ENCODE measurements at regions not wholly inside any gene's neighbourhood (a gene's known extent, or its start where the extent isn't known, plus 50 kb on each side); places are given as distances from the start of the nearest gene placed in this dataset.
"Not testable (repeated sequence)": the region's sequence is repeated elsewhere in the genome, so short reads cannot be mapped to it uniquely, and the experiment has no call there.

DNA sequence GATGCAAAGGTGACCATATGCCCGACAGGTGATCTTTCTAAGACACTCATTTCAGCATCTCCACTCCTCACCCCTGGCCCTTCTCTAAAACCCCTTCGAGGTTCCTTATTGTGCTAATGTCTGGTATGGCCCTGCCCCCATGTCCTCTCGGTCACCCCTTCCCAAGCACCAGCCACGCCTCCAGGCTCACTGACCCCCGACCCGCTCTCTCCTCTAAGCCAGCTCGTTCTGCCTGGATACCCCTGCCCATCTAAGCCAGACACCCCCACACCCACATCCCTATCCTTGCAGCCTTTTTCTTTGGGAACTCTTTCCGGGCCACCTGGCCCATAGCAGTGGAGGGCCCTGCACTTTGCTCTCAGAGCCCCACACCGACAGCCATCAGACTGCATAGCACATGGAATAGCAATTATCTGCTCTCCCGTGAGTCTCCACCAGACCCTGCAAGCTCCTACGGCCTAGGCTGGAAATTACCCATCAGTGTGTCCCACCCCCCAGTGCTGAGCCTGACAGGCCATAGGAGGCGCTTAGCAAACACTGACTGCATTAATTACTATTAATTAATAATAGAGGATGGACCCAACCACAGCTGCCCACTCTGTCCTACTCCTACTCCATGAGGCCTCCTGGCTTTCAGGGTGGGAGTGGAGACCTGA is 176.7 kb downstream of the TMEM132E start:
- H3K36me3 Mint-ChIP-seq, result no peaks in the 10 kb centered on the region
- peaks cover 0 to 3% (median 0%) of the 10 kb centered on the region in 3 donors for H3K9me3 Mint-ChIP-seq
- no peak overlapping the region for H3K27ac Mint-ChIP-seq
- peaks cover 24% of the 10 kb centered on the region for H3K27me3 Mint-ChIP-seq
- no peaks in the 10 kb centered on the region for H3K4me1 Mint-ChIP-seq
- no peak overlapping the region for H3K4me3 Mint-ChIP-seq

- peaks cover 0 to 3% (median under 1%) of the 10 kb centered on the region in 3 donors for H3K9me3 Mint-ChIP-seq
- H3K27me3 Mint-ChIP-seq, result peaks cover 25% of the 10 kb centered on the region
- H3K4me1 Mint-ChIP-seq, result no peaks in the 10 kb centered on the region
- H3K27ac Mint-ChIP-seq, result no peak overlapping the region
- H3K4me3 Mint-ChIP-seq, result no peak overlapping the region
- H3K36me3 Mint-ChIP-seq, result no peaks in the 10 kb centered on the region
Measured at GRCh38 chr17:34755371-34755770, 176.0 kb downstream of the TMEM132E start.

DNA sequence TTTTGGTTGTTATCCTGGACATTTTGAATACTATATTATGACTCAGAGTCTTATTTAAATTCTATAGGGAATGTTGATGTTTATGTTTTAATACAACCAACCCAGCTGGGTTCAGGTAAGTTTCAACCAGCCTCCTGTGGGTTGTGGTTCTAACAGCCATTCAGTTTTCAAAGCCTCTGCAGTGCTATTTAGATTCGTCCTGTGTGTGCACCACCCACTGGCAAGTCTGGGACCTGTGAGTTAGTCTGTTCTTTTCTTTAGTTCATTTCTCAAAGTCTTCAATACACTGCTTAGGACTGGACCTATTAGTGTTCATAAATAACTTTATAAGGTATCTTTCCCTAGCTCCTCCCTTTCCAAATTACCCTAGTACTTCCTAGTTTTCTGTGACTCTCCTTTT is 170.6 kb downstream of the TMEM132E start:
- no peak overlapping the region for H3K4me3 Mint-ChIP-seq
- H3K4me1 Mint-ChIP-seq, result no peaks in the 10 kb centered on the region
- H3K36me3 Mint-ChIP-seq, result no peaks in the 10 kb centered on the region
- peaks cover 17% of the 10 kb centered on the region for H3K27me3 Mint-ChIP-seq
- H3K9me3 Mint-ChIP-seq, result peaks cover 4 to 16% (median 9%) of the 10 kb centered on the region in 3 donors
- H3K27ac Mint-ChIP-seq, result no peak overlapping the region

DNA sequence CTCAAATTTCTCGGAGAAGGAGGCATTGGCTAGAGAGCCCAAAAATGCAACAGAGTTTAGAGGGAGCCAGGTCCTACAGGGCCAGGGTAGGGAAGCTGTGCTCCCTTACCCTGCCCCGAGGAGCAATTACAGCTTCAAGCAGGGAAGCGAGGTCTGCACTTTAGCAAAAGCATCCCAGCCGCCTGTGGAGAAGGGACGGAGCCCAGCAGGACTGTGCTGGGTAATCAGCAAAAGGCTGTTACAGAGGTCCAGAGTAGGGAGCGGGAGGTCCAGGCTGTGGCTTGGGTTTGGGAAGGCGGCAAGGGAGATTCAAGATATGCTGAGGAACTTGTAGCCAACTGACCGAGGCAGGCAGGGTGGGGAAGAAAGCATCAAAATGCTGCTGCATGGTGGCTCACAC is 162.6 kb downstream of the TMEM132E start:
- Mint-ChIP-seq H3K36me3 (no peaks in the 10 kb centered on the region), H3K27ac (peak overlapping the region in 1 of 3 donors; percentile 93), H3K27me3 (peaks cover 6% of the 10 kb centered on the region), H3K4me3 (no peak overlapping the region), H3K4me1 (no peaks in the 10 kb centered on the region), H3K9me3 (peaks cover 0 to 4% (median 3%) of the 10 kb centered on the region in 3 donors)

- no peaks in the 10 kb centered on the region for H3K36me3 Mint-ChIP-seq
- H3K27ac Mint-ChIP-seq, result no peak overlapping the region
- no peaks in the 10 kb centered on the region for H3K4me1 Mint-ChIP-seq
- H3K9me3 Mint-ChIP-seq, result peaks cover 0 to 4% (median 3%) of the 10 kb centered on the region in 3 donors
- peaks cover 6% of the 10 kb centered on the region for H3K27me3 Mint-ChIP-seq
- no peak overlapping the region for H3K4me3 Mint-ChIP-seq
Measured at GRCh38 chr17:34740565-34741520, 161.5 kb downstream of the TMEM132E start.

GRCh38 chr17:34739386-34739785 is 160.0 kb downstream of the TMEM132E start:
- peaks cover 6% of the 10 kb centered on the region for H3K27me3 Mint-ChIP-seq
- no peaks in the 10 kb centered on the region for H3K36me3 Mint-ChIP-seq
- H3K27ac Mint-ChIP-seq, result no peak overlapping the region
- H3K4me3 Mint-ChIP-seq, result no peak overlapping the region
- H3K9me3 Mint-ChIP-seq, result peaks cover 0 to 4% (median 3%) of the 10 kb centered on the region in 3 donors
- H3K4me1 Mint-ChIP-seq, result no peaks in the 10 kb centered on the region

DNA sequence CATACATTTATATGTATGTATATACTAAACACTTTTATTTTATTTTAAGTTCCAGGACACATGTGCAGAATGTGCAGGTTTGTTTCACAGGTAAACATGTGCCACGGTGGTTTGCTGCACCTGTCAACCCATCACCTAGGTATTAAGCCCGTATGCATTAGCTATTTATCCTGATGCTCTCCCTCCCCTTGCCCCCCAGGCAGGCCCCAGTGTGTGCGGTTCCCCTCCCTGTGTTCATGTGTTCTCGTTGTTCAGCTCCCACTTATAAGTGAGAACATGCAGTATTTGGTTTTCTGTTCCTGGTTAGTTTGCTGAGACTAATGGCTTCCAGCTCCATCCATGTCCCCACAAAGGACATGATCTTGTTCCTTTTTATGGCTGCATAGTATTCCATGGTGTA is 158.3 kb downstream of the TMEM132E start:
- H3K4me1 Mint-ChIP-seq, H3K36me3 Mint-ChIP-seq, H3K9me3 Mint-ChIP-seq, H3K27me3 Mint-ChIP-seq, H3K4me3 Mint-ChIP-seq, H3K27ac Mint-ChIP-seq: not testable (repeated sequence)

DNA sequence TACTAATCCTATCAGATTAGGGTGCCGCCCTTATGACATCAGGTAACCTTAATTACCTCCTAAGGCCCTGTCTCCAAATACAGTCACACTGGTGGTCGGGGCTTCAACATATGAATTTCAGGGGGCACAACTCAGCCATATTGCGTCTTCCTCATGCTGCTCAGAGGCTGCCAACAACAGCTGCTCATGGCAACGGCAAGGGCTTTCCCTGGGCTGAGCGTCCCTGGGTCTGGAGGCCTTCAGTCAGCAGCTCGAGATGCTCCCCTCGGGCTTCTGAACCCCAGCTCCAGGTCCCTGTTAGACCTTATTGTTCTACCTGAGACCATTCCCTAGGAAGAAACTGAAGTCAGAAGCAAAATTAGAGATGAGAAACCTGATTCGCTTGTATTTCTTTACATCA is 157.2 kb downstream of the TMEM132E start:
- Mint-ChIP-seq H3K36me3 (no peaks in the 10 kb centered on the region), H3K4me1 (no peaks in the 10 kb centered on the region), H3K27ac (no peak overlapping the region), H3K4me3 (no peak overlapping the region), H3K27me3 (peaks cover 4% of the 10 kb centered on the region), H3K9me3 (peaks cover 0 to 5% (median 4%) of the 10 kb centered on the region in 3 donors)

DNA sequence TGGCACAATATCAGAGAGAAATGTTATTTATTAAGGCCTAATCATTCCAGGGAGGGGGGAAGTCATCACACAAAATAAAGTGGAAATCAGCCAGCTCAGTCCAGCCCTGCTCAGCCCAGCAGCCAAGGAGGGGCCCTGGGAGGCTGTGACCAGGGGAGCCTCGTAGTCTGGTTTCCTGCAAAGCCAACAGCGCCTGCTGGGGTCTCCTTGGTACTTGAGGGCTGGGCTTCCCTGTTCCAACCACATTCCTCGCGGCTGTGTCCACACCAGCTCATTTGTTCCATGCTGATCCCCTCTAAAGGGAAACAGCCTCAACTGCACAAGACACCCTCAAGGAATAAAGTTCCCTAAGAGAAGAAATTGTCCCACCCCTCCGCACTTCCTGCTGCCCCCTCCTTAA is 154.0 kb downstream of the TMEM132E start:
- Mint-ChIP-seq H3K36me3 (no peaks in the 10 kb centered on the region), H3K27ac (no peak overlapping the region), H3K27me3 (peaks cover 4% of the 10 kb centered on the region), H3K4me1 (no peaks in the 10 kb centered on the region), H3K9me3 (peaks cover 0 to 10% (median 7%) of the 10 kb centered on the region in 3 donors), H3K4me3 (no peak overlapping the region)

- H3K4me3 Mint-ChIP-seq, result no peak overlapping the region
- H3K27ac Mint-ChIP-seq, result no peak overlapping the region
Measured at GRCh38 chr17:34730816-34731215, 151.4 kb downstream of the TMEM132E start.

GRCh38 chr17:34728771-34729310 is 149.5 kb downstream of the TMEM132E start:
- H3K27me3 Mint-ChIP-seq, result peaks cover 4% of the 10 kb centered on the region
- peaks cover 0 to 10% (median 4%) of the 10 kb centered on the region in 3 donors for H3K9me3 Mint-ChIP-seq
- H3K27ac Mint-ChIP-seq, result no peak overlapping the region
- H3K36me3 Mint-ChIP-seq, result no peaks in the 10 kb centered on the region
- H3K4me3 Mint-ChIP-seq, result no peak overlapping the region
- peaks cover 0 to 1% (median 0%) of the 10 kb centered on the region in 3 donors for H3K4me1 Mint-ChIP-seq

More at GRCh38 chr17:34730816-34731215, 151.4 kb downstream of the TMEM132E start:
- Mint-ChIP-seq H3K36me3 (no peaks in the 10 kb centered on the region), H3K4me1 (peaks cover 0 to 1% (median 0%) of the 10 kb centered on the region in 3 donors), H3K27me3 (peaks cover 4% of the 10 kb centered on the region), H3K9me3 (peaks cover 0 to 10% (median 7%) of the 10 kb centered on the region in 3 donors)

DNA sequence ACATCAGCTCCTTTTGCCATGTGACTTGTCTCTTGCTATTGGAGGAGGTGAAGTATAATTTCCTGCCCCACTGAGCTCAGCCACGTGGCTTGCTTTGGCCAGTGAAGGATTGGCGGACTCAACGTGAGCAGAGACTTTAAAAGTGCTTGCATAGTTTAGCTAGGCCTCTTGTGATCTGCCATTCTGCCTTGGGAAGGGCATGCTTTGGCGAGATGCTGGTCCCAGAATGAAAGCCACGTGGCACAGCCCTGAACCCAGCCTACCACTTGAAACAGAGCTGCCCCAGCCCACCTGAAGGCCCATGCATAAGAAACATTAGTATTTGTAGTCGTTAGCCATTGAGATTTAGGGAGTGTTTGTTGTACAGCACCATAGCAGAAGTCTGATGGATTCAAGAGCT is 148.2 kb downstream of the TMEM132E start:
- Mint-ChIP-seq H3K4me3 (no peak overlapping the region), H3K36me3 (no peaks in the 10 kb centered on the region), H3K27ac (no peak overlapping the region), H3K27me3 (peaks cover 4% of the 10 kb centered on the region), H3K4me1 (peaks cover 0 to 1% (median 0%) of the 10 kb centered on the region in 3 donors), H3K9me3 (peaks cover 0 to 10% (median 6%) of the 10 kb centered on the region in 3 donors)

GRCh38 chr17:34726536-34727384 is 147.4 kb downstream of the TMEM132E start:
- no peak overlapping the region for H3K27ac Mint-ChIP-seq
- H3K4me3 Mint-ChIP-seq, result no peak overlapping the region
- peaks cover 0 to 1% (median 0%) of the 10 kb centered on the region in 3 donors for H3K4me1 Mint-ChIP-seq
- H3K36me3 Mint-ChIP-seq, result no peaks in the 10 kb centered on the region
- H3K27me3 Mint-ChIP-seq, result peaks cover 4% of the 10 kb centered on the region
- peaks cover 0 to 7% (median 3%) of the 10 kb centered on the region in 3 donors for H3K9me3 Mint-ChIP-seq

- no peaks in the 10 kb centered on the region for H3K36me3 Mint-ChIP-seq
- H3K27me3 Mint-ChIP-seq, result peaks cover 4% of the 10 kb centered on the region
- no peak overlapping the region for H3K4me3 Mint-ChIP-seq
- peaks cover 0 to 1% (median 0%) of the 10 kb centered on the region in 3 donors for H3K9me3 Mint-ChIP-seq
- peaks cover 0 to 1% (median 0%) of the 10 kb centered on the region in 3 donors for H3K4me1 Mint-ChIP-seq
- H3K27ac Mint-ChIP-seq, result no peak overlapping the region
Measured at GRCh38 chr17:34725725-34726124, 146.3 kb downstream of the TMEM132E start.

Data from IgD-negative memory B cell (primary cell).